ENCODE measurements at regions not wholly inside any gene's neighbourhood (a gene's known extent, or its start where the extent isn't known, plus 50 kb on each side); places are given as distances from the start of the nearest gene placed in this dataset.

- no peak for TF ChIP-seq CBX5 (IDR thresholded peaks at IDR 0.05; ENCODE audit: low read depth, low read length)
- TF ChIP-seq POLR2A (IDR thresholded peaks at IDR 0.05; ENCODE audit: control extremely low read depth in 1 of 2, low read depth in 2 of 2, low read length in 2 of 2) = no peak
- TF ChIP-seq CHD2 (IDR thresholded peaks at IDR 0.05; ENCODE audit: low read length) = no peak
- no peak for TF ChIP-seq SRF (IDR thresholded peaks at IDR 0.05; ENCODE audit: low read depth, low read length)
- no peak for TF ChIP-seq MAX (IDR thresholded peaks at IDR 0.05)
- TF ChIP-seq POLR2AphosphoS5 (IDR thresholded peaks at IDR 0.05; ENCODE audit: low read depth, low read length) = no peak
- TF ChIP-seq, protein P1, sequence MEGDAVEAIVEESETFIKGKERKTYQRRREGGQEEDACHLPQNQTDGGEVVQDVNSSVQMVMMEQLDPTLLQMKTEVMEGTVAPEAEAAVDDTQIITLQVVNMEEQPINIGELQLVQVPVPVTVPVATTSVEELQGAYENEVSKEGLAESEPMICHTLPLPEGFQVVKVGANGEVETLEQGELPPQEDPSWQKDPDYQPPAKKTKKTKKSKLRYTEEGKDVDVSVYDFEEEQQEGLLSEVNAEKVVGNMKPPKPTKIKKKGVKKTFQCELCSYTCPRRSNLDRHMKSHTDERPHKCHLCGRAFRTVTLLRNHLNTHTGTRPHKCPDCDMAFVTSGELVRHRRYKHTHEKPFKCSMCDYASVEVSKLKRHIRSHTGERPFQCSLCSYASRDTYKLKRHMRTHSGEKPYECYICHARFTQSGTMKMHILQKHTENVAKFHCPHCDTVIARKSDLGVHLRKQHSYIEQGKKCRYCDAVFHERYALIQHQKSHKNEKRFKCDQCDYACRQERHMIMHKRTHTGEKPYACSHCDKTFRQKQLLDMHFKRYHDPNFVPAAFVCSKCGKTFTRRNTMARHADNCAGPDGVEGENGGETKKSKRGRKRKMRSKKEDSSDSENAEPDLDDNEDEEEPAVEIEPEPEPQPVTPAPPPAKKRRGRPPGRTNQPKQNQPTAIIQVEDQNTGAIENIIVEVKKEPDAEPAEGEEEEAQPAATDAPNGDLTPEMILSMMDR (IDR thresholded peaks at IDR 0.05; ENCODE audit: control extremely low read depth in 1 of 3, insufficient read depth in 1 of 3, low read depth in 1 of 3, low read length in 3 of 3) = no peak
- TF ChIP-seq, protein P2, sequence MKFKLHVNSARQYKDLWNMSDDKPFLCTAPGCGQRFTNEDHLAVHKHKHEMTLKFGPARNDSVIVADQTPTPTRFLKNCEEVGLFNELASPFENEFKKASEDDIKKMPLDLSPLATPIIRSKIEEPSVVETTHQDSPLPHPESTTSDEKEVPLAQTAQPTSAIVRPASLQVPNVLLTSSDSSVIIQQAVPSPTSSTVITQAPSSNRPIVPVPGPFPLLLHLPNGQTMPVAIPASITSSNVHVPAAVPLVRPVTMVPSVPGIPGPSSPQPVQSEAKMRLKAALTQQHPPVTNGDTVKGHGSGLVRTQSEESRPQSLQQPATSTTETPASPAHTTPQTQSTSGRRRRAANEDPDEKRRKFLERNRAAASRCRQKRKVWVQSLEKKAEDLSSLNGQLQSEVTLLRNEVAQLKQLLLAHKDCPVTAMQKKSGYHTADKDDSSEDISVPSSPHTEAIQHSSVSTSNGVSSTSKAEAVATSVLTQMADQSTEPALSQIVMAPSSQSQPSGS (IDR thresholded peaks at IDR 0.05; ENCODE audit: low read length) = no peak
- no peak for TF ChIP-seq USF2 (IDR thresholded peaks at IDR 0.05; ENCODE audit: low read length)
- no peak for TF ChIP-seq CHD1 (IDR thresholded peaks at IDR 0.05; ENCODE audit: low read depth, low read length)
Observed at GRCh38 chr6:102327697-102328225, 934.3 kb downstream of the GRIK2 start.

Measured in H1 (cell line).